SU-DHL-6 (cell line): ENCODE measurements at regions not wholly inside any gene's neighbourhood (a gene's known extent, or its start where the extent isn't known, plus 50 kb on each side); places are given as distances from the start of the nearest gene placed in this dataset.

Experiments
- CTCF ChIP-seq: fragments of 200-600 bp; sonication (generic); IDR thresholded peaks from one replicate; pipeline ENCODE4 v1.5.1; 2017; ENCODE audit warnings: antibody characterized with exemption, mild to moderate bottlenecking, low read length, moderate library complexity; ENCODE audit not compliant: insufficient read depth, poor library complexity, severe bottlenecking
- EZH2phosphoT487 ChIP-seq: fragments of 200-600 bp; sonication (generic), shearing (Covaris generic); conservative IDR thresholded peaks from 2 replicates; pipeline ENCODE4 v1.6.1; 2018; ENCODE audit warnings: mild to moderate bottlenecking, antibody characterized with exemption, low read length, moderate library complexity, mixed read lengths

GRCh38 chr12:131564845-131565244 is 146.0 kb upstream of the SFSWAP start:
- TF ChIP-seq CTCF (no peak), EZH2phosphoT487 (no peak)
